HG02885 (cell line): ENCODE measurements at regions not wholly inside any gene's neighbourhood (a gene's known extent, or its start where the extent isn't known, plus 50 kb on each side); places are given as distances from the start of the nearest gene placed in this dataset.
"Not testable (repeated sequence)": the region's sequence is repeated elsewhere in the genome, so short reads cannot be mapped to it uniquely, and the experiment has no call there.

ENCODE experiments used
- ATAC-seq: cut with Tn5 transposase; IDR thresholded peaks from one replicate; pipeline ENCODE4 v1.9.1; 2021; ENCODE audit warnings: mild to moderate bottlenecking; ENCODE audit not compliant: unreplicated experiment, poor library complexity

DNA sequence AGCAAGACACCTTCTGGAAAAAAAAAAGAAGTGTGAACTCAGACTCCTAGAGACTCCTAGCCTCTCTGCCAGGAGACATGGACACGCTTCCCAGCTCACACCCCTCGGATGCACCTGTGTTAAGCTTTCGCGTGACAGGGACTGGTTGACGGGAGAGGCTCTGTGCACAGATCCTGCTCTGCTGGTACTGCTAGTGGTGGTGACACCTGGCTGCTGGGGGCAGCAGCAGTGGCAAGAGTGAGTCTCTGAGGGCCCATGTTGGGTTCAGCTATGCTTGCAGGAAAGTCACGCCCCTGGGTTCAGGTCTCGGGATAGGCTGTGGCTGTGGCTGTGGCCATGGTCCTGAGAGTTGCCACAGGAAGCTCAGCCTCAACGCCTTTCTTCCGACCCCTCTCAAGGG is 81.1 kb downstream of the XRCC2 start:
- ATAC-seq, result no peak

- ATAC-seq, result no peak
Observed at GRCh38 chr7:152591976-152592375, 84.0 kb downstream of the XRCC2 start.

- ATAC-seq, result no peak
Observed at GRCh38 chr7:152590481-152590880, 85.5 kb downstream of the XRCC2 start.

GRCh38 chr7:152589821-152590220 is 86.1 kb downstream of the XRCC2 start:
- ATAC-seq, result not testable (repeated sequence)

DNA sequence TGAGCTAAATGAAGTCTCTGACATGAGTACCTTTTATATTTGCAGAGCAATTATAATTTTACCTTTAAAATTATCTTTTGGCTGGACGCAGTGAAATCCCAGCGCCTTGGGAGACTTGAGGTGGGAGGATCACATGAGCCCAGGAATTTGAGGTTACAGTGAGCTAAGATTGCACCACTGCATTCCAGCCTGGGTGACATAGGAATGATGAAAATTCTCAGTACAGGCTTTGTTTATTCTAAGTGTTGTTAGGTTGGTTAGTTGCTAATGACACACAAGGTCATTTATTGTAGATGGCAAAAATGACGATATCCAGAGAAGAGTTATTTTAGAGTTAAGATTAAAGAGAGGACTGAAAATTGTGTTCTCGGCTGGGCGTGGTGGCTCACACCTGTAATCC is 87.6 kb downstream of the XRCC2 start:
- no peak for ATAC-seq

DNA sequence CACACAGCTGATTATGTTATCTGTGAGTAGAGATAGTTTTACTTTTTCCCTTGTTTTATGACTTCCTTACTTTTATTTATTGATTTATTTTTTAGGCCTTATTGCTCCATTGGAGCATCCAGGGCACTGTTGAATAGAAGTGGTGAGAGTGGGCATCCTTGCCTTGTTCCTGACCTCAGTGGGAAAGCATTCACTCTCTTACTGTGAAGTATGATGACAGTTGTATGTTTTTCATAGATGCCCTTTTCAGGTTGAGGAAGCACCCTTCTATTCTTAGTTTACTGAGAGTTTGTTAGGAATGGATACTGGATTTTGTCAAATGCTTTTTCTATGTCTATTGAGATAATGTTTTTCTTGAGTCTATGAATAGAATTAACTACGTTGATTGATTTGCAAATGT is 88.6 kb downstream of the XRCC2 start:
- ATAC-seq, result no peak

DNA sequence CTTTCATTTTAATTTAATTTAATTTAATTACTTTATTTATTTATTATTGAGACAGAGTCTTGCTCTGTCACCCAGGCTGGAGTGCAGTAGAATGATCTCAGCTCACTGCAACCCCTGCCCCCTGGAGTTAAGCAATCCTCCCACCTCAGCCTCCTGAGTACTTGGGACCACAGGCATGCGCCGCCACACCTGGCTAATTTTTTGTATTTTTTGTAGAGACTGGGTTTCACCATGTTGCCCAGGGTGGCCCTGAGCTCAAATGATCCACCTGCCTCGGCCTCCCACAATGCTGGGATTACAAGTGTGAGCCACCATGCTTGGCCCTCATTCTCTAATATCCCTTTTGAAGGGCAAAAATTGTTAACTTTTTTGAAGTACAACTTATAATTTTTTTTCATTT is 92.9 kb downstream of the XRCC2 start:
- no peak for ATAC-seq

DNA sequence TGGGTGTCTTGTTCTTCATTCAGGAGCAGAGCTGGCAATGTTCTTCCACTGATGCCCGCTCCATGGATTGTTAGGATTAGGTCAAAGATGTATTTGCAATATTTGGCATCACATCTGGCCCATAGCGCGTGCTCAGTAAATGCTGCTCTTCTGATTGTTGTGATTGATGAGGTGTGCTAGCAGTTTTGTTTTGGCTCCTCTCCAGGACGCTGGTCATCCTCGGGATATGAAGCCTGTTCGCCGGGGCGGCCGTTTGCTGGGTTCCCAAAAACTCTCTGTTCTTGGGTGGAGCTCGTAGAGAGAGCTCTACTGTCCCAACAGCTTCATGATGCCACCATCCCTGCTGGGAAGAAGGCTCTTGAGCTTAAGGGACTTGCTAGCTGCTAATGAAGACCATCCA is 96.9 kb downstream of the XRCC2 start:
- no peak for ATAC-seq

- ATAC-seq, result no peak
Observed at GRCh38 chr7:152577339-152577738, 98.6 kb downstream of the XRCC2 start.

GRCh38 chr7:152574892-152575548 is 100.9 kb downstream of the XRCC2 start:
- peak; percentile 68 for ATAC-seq

DNA sequence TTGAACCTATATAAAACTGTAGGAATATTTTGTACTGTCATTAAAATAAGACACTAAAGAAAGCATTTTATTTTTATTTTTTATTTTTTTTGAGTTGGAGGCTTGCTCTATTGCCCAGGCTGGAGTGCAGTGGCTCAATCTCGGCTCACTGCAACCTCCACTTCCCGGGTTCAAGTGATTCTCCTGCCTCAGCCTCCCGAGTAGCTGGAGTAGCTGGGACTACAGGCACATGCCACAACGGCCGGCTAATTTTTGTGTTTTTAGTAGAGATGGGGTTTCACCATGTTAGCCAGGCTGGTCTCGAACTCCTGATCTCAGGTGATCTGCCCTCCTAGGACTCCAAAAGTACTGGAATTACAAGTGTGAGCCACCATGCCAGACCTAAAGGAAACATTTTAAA is 102.8 kb downstream of the XRCC2 start:
- ATAC-seq, result not testable (repeated sequence)

DNA sequence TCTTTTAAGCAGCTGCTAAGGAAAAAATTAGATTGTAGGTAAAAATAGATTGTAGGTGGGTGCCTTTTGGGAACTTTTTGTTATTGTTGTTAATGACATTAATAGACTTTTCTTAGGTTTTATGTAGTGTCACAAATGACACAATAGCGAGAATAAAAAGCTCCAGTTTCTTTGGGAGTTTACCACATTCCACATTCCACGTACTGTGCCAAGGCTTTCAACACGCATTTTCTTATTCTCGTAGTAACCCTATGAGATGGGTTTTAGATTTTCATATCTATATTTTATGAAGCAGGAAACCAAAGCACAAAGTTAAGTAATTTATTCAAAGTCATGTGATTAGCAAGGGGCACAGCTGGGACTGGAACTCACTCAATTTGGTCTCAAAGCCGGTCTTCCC is 103.8 kb downstream of the XRCC2 start:
- ATAC-seq, result no peak

- ATAC-seq, result no peak
Observed at GRCh38 chr7:152571068-152571467, 104.9 kb downstream of the XRCC2 start.

GRCh38 chr7:152568972-152569371 is 107.0 kb downstream of the XRCC2 start:
- ATAC-seq, result no peak

DNA sequence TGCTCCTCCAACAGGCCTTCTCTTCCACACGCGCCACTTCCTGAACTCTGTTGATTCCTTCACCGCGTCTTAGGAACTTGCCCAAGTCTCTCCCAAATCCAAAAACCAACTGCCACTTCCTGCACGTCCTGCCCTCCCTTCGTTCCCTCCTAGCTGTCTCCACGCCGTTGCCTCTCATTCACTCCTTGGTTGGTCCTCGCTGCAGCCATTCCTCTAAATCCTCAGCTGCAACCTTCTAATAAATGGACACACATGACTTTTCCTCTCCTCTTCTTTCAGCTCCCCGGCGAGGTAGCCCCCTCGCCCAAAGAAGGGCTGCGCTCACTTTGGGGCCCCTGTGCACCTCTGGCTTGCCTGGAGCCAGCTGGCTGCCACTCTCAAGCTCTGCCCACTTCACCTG is 110.2 kb downstream of the XRCC2 start:
- no peak for ATAC-seq

- no peak for ATAC-seq
Observed at GRCh38 chr7:152564656-152565250, 111.2 kb downstream of the XRCC2 start.

DNA sequence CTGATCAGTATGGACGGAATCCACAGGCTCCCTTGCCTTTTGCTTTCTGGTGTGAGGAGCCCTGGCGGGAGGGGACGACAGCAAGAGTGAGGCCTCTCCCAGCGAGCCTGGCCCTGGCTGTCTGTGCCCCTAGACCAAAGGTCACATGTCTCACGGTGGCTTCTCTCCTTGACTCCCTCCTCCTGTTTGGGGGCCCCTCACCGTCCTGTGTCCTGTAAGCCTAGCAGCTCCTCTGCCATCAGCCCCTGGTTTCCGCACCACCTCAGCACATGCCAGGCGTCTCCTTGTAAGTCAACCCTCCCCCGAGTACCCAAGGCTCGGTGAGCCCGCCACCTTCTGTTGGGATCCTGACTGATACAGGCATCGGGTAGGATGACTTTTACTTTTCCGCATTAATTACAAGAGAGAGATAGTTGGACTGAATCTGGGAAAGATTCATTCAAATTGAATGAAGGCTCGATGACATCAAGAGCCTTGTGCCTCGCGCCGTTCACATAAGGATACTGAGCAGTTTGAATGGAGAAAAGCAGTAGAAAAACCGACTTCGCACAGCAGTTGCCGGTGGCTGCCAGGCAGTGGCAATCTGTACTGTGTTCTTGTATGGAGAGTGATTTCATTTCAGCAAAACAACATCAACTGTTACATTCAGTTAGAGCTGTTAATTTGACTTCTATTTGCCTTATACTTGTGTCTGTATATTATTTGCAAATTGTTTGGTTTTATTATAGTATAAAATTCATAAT is 119.8 kb downstream of the XRCC2 start:
- no peak for ATAC-seq

DNA sequence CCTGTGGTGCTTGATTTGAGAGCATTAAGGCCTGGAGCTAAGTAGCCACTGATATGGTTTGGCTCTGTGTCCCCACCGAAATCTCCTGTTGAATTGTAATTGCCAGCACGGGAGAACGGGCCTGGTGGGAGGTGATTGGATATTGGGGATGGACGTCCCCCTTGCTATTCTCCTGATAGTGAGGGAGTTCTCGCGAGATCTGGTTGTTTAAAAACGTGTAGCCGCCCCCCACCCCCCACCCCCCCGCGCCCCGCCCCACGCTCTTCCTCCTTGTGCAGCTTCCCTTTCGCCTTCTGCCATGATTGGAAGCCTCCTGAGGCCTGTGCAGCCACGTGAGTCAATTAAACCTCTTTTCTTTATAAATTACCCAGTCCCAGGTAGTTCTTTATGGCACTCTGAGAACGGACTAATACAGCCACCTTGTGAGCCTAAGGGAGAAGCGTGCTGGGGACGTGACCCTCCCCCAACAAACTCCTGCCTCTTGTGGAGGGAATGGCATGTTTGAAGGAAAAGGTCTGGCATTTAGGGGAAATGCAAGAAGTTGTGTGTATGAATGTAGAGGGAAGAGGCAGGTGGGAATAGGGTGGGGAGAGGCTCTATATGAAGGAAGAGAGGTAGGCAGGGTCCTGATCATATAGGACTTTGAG is 118.0 kb upstream of the KMT2C start:
- ATAC-seq, result no peak

GRCh38 chr7:152551304-152552036 is 115.7 kb upstream of the KMT2C start:
- ATAC-seq, result no peak

GRCh38 chr7:152544971-152545619 is 109.3 kb upstream of the KMT2C start:
- no peak for ATAC-seq
